ENCODE measurements at regions not wholly inside any gene's neighbourhood (a gene's known extent, or its start where the extent isn't known, plus 50 kb on each side); places are given as distances from the start of the nearest gene placed in this dataset.
A peak's percentile ranks its signal among the peaks of the same experiment; 100 is the strongest.
"Not testable (repeated sequence)": the region's sequence is repeated elsewhere in the genome, so short reads cannot be mapped to it uniquely, and the experiment has no call there.

- H3K4me3 ChIP-seq (ENCODE audit: low read length) = no peak overlapping the region
- DNase-seq (ENCODE audit: low read depth) = peak; percentile 94
- no peak for TF ChIP-seq CTCF (conservative IDR thresholded peaks at IDR 0.05; ENCODE audit: low read depth, low read length)
Measured at GRCh38 chr2:234251326-234252271, 201.1 kb downstream of the SPP2 start.

- no peak overlapping the region for H3K4me3 ChIP-seq (ENCODE audit: low read length)
- TF ChIP-seq CTCF (conservative IDR thresholded peaks at IDR 0.05; ENCODE audit: low read depth, low read length) = no peak
- no peak for DNase-seq (ENCODE audit: low read depth)
Measured at GRCh38 chr2:234250926-234251325, 200.4 kb downstream of the SPP2 start.

GRCh38 chr2:234249873-234250272, 199.4 kb downstream of the SPP2 start:
- no peak for TF ChIP-seq CTCF (conservative IDR thresholded peaks at IDR 0.05; ENCODE audit: low read depth, low read length)
- H3K4me3 ChIP-seq (ENCODE audit: low read length) = no peak overlapping the region
- DNase-seq (ENCODE audit: low read depth) = peak; percentile 52

- TF ChIP-seq CTCF (conservative IDR thresholded peaks at IDR 0.05; ENCODE audit: low read depth, low read length) = no peak
- H3K4me3 ChIP-seq (ENCODE audit: low read length) = no peak overlapping the region
- no peak for DNase-seq (ENCODE audit: low read depth)
Measured at GRCh38 chr2:234249034-234249735, 198.7 kb downstream of the SPP2 start.

GRCh38 chr2:234248213-234248710, 197.8 kb downstream of the SPP2 start:
- not testable (repeated sequence) for H3K4me3 ChIP-seq (ENCODE audit: low read length); DNase-seq (ENCODE audit: low read depth)

- no peak overlapping the region for H3K4me3 ChIP-seq (ENCODE audit: low read length)
- no peak for DNase-seq (ENCODE audit: low read depth)
- no peak for TF ChIP-seq CTCF (conservative IDR thresholded peaks at IDR 0.05; ENCODE audit: low read depth, low read length)
Measured at GRCh38 chr2:234247453-234248180, 197.1 kb downstream of the SPP2 start.

- H3K4me3 ChIP-seq (ENCODE audit: low read length) = no peak overlapping the region
- no peak for TF ChIP-seq CTCF (conservative IDR thresholded peaks at IDR 0.05; ENCODE audit: low read depth, low read length)
- DNase-seq (ENCODE audit: low read depth) = peak; percentile 60
Measured at GRCh38 chr2:234245945-234246344, 195.4 kb downstream of the SPP2 start.
